GM19324 (cell line): ENCODE measurements at regions not wholly inside any gene's neighbourhood (a gene's known extent, or its start where the extent isn't known, plus 50 kb on each side); places are given as distances from the start of the nearest gene placed in this dataset.
A peak's percentile ranks its signal among the peaks of the same experiment; 100 is the strongest.

Source experiments
- ATAC-seq: cut with Tn5 transposase; IDR thresholded peaks from one replicate; pipeline ENCODE4 v1.9.1; 2021; ENCODE audit warnings: mild to moderate bottlenecking, moderate library complexity; ENCODE audit not compliant: unreplicated experiment, low FRiP score

DNA sequence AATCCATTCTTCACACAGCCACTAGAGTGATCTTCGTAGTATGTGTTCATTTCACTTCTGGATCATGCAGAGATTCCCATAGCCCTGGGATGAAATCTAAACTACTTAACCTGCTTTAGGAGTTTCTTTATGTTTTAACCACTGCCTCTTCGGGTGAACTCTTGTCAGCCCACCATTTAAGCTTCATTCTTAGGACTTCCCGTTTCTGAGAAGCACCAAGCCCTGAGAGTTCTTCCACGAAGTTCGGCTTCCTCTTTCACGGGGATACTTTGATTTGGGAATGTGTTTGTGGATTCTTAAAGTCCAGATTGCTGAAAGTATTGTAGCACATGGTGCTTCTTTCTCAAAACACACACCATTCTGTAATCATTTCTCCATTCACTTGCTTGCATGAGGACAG is 205.0 kb downstream of the UBE2E3 start:
- no peak for ATAC-seq

GRCh38 chr2:181185948-181186347 is 205.5 kb downstream of the UBE2E3 start:
- ATAC-seq = no peak

- no peak for ATAC-seq
Observed at GRCh38 chr2:181188605-181189004, 208.2 kb downstream of the UBE2E3 start.

- no peak for ATAC-seq
Observed at GRCh38 chr2:181189951-181190350, 209.5 kb downstream of the UBE2E3 start.

GRCh38 chr2:181190711-181191110 is 210.3 kb downstream of the UBE2E3 start:
- ATAC-seq = no peak

GRCh38 chr2:181193550-181193949 is 213.1 kb downstream of the UBE2E3 start:
- no peak for ATAC-seq

DNA sequence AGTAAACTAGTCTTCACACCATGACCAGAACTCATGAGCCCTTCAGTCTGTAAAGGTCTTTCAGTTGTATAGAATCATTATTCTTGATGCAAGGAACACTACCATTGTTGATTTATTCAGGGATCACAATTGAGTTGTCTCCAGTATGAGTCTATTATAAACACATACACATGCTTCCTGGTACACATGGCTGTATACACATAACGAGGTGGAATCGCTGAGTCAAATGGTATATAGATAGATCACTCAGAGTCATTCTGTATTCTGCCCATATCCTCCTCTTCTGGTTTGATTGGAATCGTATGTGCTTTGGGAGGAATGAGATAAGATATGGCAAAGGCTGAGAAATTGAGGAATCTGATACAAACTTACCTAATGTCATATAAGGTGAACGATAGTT is 216.0 kb downstream of the UBE2E3 start:
- ATAC-seq = no peak

DNA sequence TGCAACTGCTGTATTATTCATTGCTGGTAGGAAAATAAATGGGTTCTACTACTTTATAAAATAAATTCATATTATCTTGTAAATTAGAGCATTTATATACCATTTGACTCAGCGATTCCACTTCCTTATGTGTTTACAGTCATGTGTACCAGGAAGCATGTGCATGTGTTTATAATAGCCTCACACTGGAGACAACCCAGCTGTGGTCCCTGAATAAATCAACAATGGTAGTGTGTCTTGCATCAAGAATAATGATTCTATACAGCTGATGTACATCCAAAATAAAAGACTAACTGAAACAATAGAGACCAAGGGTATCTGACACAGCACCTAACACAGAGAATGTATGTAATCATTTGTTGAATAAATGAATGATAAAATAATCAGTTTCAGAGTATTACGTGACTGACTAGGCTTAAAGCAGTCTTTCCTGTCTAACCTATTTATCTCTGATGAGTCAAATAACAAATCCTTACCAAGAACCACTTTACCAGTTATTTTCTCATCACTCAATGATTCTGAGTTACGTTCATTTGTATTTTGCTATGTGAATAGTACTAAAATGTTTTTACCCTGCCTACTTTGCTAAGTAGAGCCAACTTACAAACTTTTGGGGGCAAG is 216.8 kb downstream of the UBE2E3 start:
- ATAC-seq = no peak

GRCh38 chr2:181198183-181198864 is 217.9 kb downstream of the UBE2E3 start:
- ATAC-seq = no peak

DNA sequence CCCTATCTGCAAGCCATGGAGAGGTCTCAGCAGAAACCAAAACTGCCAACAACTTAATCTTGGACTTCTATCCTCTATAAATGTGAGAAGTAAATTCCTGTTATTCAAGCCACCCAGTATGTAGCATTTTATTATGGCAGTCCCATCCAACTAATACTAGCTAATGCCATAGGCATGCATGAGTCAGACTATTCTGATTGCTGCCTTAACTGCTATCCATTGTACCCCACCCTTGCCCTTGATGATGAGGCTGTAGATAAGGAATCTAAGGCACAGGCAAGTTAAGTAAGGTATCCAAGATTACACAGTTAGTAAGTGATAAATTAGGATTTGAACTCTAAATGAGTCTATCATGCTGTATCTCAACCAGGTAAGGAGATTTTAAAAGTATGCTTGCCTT is 223.0 kb downstream of the UBE2E3 start:
- ATAC-seq = no peak

DNA sequence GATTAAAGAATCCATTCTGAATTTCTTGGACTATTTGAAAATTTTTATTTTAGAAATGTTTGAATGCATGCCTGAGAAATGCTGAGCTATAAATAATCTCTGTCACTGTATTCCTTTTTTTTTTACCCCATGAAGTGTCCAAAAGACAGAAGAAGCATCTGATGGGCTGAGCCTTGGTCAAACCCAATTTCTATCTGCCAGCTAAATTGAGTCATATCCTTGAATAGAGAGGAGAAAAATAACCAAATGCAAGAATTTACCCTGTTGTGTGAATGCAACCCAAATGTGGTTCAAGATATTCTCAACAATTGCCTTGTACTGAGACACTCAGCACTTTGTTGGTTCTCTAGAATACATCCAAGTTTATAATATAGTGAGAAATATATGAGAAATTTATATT is 223.5 kb downstream of the UBE2E3 start:
- no peak for ATAC-seq

- ATAC-seq = no peak
Observed at GRCh38 chr2:181218401-181218821, 238.0 kb downstream of the UBE2E3 start.

DNA sequence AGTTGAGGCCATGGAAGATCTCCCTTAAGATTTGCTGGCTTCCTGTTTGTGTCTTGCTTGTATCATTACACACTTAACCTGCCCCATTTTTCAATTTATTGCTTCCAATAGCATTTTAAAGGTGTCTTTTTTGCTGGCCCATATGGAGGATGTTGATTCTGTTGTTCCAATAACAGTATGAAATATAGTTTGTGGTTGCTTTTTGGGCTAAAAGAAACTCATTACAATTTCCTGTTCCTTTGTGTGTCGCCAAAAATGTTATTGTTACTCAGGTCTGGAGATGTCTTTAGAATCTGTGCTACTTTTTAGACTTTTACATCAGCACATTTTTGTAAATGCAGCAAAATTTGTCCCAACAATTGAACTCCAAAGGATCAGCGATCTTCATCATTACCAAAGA is 234.0 kb upstream of the ITGA4 start:
- ATAC-seq = no peak

GRCh38 chr2:181224866-181225265 is 232.3 kb upstream of the ITGA4 start:
- no peak for ATAC-seq

DNA sequence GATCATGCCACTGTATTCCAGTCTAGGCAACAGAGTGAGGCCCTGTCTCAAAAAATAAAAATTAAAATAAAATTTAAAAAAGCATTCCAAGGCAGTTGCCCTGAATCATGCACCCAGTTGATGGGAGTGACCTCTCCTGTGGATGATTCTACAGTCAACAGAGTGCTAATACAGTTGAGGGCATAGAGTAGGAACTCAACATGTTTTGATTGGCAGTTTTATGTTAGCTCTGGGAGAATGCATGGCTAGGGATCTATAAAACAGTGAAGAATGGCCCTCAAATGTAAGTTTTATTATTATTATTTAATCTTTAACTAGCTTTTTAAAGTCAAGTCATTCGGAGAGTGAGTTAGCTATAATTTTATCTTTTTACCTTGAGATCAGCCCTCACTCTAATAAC is 228.5 kb upstream of the ITGA4 start:
- ATAC-seq = no peak

DNA sequence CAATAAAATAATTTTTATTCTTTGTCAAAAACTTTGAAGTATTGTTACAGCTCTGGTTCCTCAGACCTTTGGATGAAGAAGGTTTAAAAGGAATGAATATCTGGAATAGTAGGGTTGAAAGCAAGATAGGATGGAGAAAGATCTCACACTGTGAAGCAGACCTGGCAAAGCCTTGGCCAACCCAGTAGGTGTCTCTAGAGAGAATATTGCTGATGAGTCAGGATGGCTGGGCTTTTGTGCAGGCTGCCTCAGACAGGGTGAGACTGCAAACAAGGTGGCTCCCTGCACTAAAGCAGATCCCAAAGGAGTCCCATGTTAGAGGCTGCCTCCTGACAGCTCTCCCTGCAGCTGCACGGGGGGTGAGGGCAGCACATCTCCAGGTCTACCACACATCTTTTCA is 226.0 kb upstream of the ITGA4 start:
- no peak for ATAC-seq

DNA sequence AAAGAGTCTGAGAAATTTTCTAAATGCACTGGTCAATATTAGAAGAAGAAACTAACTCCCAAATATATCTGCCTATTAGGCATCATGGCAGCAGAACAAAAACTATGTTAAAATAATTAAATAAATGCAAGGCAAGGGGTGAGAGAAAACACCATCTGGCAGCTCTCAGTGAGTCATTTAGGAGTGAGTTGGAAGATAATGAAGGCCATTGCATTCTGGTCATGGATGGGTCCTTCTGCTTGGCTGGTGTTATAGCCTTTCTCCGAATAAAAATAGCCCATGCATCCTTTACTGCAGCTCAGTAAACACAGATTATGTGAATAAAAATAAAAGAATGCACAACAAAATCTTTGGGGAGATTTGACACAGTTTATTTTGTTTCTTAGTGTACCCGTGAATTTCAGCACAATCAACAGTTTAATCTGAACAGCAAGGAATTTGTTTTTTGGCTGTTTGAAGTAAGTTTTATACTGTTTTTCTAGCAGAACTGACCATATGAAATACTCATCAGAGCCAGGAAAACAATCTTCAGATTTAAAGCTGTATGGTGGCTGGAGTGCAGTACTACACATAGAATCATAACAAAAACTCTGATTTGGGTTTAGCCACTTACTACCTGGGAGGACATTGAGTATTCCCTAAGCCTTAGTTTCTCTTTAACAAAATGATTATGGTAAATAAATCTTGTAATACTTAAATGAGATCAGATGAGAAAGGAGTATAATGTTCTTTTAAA is 225.1 kb upstream of the ITGA4 start:
- no peak for ATAC-seq

- no peak for ATAC-seq
Observed at GRCh38 chr2:181234487-181234891, 222.7 kb upstream of the ITGA4 start.

GRCh38 chr2:181235011-181235410 is 222.2 kb upstream of the ITGA4 start:
- no peak for ATAC-seq

DNA sequence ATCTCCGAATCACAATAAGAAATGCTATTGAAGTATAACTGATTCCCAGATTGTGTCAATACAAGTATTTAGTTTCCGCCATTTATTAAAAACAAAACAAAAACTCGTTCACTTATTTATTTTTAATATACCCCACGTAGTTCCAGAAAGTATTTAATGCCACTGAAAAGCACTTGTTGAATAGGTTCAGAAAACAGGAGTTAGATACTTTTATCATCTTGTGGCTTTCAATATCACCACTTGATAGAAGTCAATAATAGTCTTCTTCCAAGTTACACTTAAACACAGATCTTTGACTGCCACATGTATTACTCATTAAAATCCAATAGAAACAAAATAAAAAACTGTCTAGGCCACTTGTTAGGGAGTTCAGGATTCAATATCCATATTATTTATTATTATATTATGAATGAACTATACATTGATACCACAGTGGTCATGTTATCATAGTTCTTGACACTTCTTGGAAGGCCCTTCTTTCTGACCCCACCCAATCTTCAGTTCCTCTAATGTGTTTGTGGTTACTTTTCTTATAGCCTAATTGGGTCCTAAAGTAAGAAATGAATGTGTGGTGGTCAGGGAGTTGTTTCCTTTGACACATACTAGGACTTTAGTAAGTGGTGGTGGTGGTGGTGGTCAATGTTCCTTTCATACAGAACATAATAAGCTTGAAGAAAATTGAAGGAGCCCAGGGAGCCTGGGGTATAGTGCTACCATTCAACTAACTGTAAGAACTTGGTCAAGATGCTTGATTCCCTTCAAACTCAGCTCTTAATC is 221.3 kb upstream of the ITGA4 start:
- peak; percentile 78 for ATAC-seq

- no peak for ATAC-seq
Observed at GRCh38 chr2:181239201-181239799, 217.9 kb upstream of the ITGA4 start.
